ENCODE measurements at regions not wholly inside any gene's neighbourhood (a gene's known extent, or its start where the extent isn't known, plus 50 kb on each side); places are given as distances from the start of the nearest gene placed in this dataset.

- TF ChIP-seq REST (IDR thresholded peaks at IDR 0.05) (no peak), FOXA1 (IDR thresholded peaks at IDR 0.05) (no peak), JUND (IDR thresholded peaks at IDR 0.05) (no peak), MAX (IDR thresholded peaks at IDR 0.05) (no peak), SP1 (IDR thresholded peaks at IDR 0.05) (no peak), ZBTB33 (IDR thresholded peaks at IDR 0.05) (no peak)
These were observed 157.0 kb downstream of the ACTL7B start (continued) for GRCh38 chr9:108698801-108699200.

GRCh38 chr9:108698231-108698630 lies 157.6 kb downstream of the ACTL7B start:
- no peaks in the 10 kb centered on the region for H3K4me1 ChIP-seq (ENCODE audit: control insufficient read depth in 4 of 4, insufficient read depth in 4 of 4, low read length in 3 of 4)
- WGBS = 72% methylated on average over 2 of the region's 2 CpGs
- H3K36me3 ChIP-seq (ENCODE audit: control insufficient read depth in 4 of 4, insufficient read depth in 3 of 4, low read depth in 1 of 4, low read length in 3 of 4) = no peaks in the 10 kb centered on the region
- H3K9ac ChIP-seq (ENCODE audit: low read depth in 1 of 2, low read length in 2 of 2) = no peak overlapping the region
- no peaks in the 10 kb centered on the region for H3K27me3 ChIP-seq (ENCODE audit: control insufficient read depth in 4 of 4, insufficient read depth in 4 of 4, low read length in 3 of 4)
- DNase-seq (ENCODE audit: low spot score) = no peak
- H3K9me3 ChIP-seq (ENCODE audit: control insufficient read depth in 4 of 4, low read length in 3 of 4) = peaks cover 7 to 24% (median 11%) of the 10 kb centered on the region in 4 donors
- H3K4me3 ChIP-seq (ENCODE audit: low read depth in 1 of 3, low read length in 3 of 3) = no peak overlapping the region
- TF ChIP-seq NR2F2 (IDR thresholded peaks at IDR 0.05) (no peak), HNF4A (conservative IDR thresholded peaks at IDR 0.05) (no peak), SP1 (IDR thresholded peaks at IDR 0.05) (no peak), HNF4G (IDR thresholded peaks at IDR 0.05) (no peak), FOXA2 (IDR thresholded peaks at IDR 0.05) (no peak)
- H3K27ac ChIP-seq (ENCODE audit: low read depth in 1 of 2, low read length in 2 of 2) = no peak overlapping the region

- Histone ChIP-seq H3K4me1 (ENCODE audit: control insufficient read depth in 4 of 4, insufficient read depth in 4 of 4, low read length in 3 of 4) (no peaks in the 10 kb centered on the region), H3K4me3 (ENCODE audit: low read depth in 1 of 3, low read length in 3 of 3) (peak overlapping the region in 1 of 3 donors; percentile 20), H3K27me3 (ENCODE audit: control insufficient read depth in 4 of 4, insufficient read depth in 4 of 4, low read length in 3 of 4) (no peaks in the 10 kb centered on the region), H3K27ac (ENCODE audit: low read depth in 1 of 2, low read length in 2 of 2) (no peak overlapping the region), H3K9ac (ENCODE audit: low read depth in 1 of 2, low read length in 2 of 2) (no peak overlapping the region), H3K36me3 (ENCODE audit: control insufficient read depth in 4 of 4, insufficient read depth in 3 of 4, low read depth in 1 of 4, low read length in 3 of 4) (no peaks in the 10 kb centered on the region), H3K9me3 (ENCODE audit: control insufficient read depth in 4 of 4, low read length in 3 of 4) (peaks cover 7 to 25% (median 11%) of the 10 kb centered on the region in 4 donors)
- WGBS = 80% methylated on average over 3 of the region's 3 CpGs
- no peak for DNase-seq (ENCODE audit: low spot score)
- TF ChIP-seq RXRA (IDR thresholded peaks at IDR 0.05) (no peak), GABPA (IDR thresholded peaks at IDR 0.05 in 1 of 2, conservative IDR thresholded peaks at IDR 0.05 in 1 of 2) (no peak), JUND (IDR thresholded peaks at IDR 0.05) (no peak), SP1 (IDR thresholded peaks at IDR 0.05) (no peak), REST (IDR thresholded peaks at IDR 0.05) (no peak), EGR1 (IDR thresholded peaks at IDR 0.05; ENCODE audit: low read depth in 2 of 2) (no peak), RAD21 (IDR thresholded peaks at IDR 0.05) (no peak), YY1 (IDR thresholded peaks at IDR 0.05) (no peak), TAF1 (conservative IDR thresholded peaks at IDR 0.05) (no peak), FOXA2 (IDR thresholded peaks at IDR 0.05) (no peak), ZBTB33 (IDR thresholded peaks at IDR 0.05) (no peak), NR2F2 (IDR thresholded peaks at IDR 0.05) (no peak)
These were observed 159.6 kb downstream of the ACTL7B start for GRCh38 chr9:108696156-108696555.
